GM18858 (cell line): ENCODE measurements at regions not wholly inside any gene's neighbourhood (a gene's known extent, or its start where the extent isn't known, plus 50 kb on each side); places are given as distances from the start of the nearest gene placed in this dataset.

Source experiments
- ATAC-seq: cut with Tn5 transposase; IDR thresholded peaks from one replicate; pipeline ENCODE4 v1.9.1; 2021; ENCODE audit not compliant: unreplicated experiment

GRCh38 chr6:62345446-62345845, 59.4 kb upstream of the KHDRBS2 start:
- no peak for ATAC-seq

GRCh38 chr6:62344850-62345249, 58.8 kb upstream of the KHDRBS2 start:
- no peak for ATAC-seq

DNA sequence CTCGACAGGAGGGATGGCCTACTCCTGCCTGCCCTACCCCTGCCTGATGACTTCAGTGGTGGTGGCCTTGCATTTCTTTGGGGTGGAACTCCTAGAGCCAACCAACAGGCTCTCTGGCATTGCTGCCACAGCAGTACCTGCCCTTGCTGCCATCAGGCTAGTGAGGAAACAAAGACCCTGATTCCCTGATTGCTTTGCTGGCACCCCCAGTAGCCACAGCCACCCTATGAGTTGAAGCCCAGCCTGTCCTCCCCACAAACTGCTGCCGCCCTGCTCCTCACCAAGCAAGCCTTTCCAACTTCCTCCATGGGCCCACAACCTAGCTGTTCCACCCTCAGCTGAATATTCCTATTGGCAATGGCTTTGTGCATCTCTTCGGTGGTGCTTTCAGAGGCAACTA, 52.5 kb upstream of the KHDRBS2 start:
- no peak for ATAC-seq
